Breast epithelium (tissue), 4 donors: ENCODE measurements at regions not wholly inside any gene's neighbourhood (a gene's known extent, or its start where the extent isn't known, plus 50 kb on each side); places are given as distances from the start of the nearest gene placed in this dataset.

ENCODE experiments used
- DNase-seq, 2 donors: peaks; one replicate each; pipeline ENCODE4 v3.0.0-alpha.2; 2019; ENCODE audit warnings: low spot score in 2 of 2
- H3K27ac ChIP-seq, 2 donors: fragments of 200-600 bp; sonication (generic) in 1 of 2; one replicate each; pipeline ENCODE4 v1.5.1; 2016 to 2019; ENCODE audit warnings: mild to moderate bottlenecking in 1 of 2
- H3K27me3 ChIP-seq, 2 donors: fragments of 200-600 bp; sonication (generic) in 1 of 2; one replicate each; pipeline versions ENCODE4 v1.5.1 to v1.6.0; 2017 to 2019; ENCODE audit warnings: control low read depth in 1 of 2, mild to moderate bottlenecking in 1 of 2
- H3K36me3 ChIP-seq: fragments of 200-600 bp; one replicate; pipeline ENCODE4 v1.5.1; 2019
- H3K4me1 ChIP-seq, 2 donors: fragments of 200-600 bp; sonication (generic); one replicate each; pipeline ENCODE4 v1.5.1; 2016 to 2019; ENCODE audit warnings: control low read depth in 1 of 2
- H3K4me3 ChIP-seq, 3 donors: fragments of 200-600 bp; sonication (generic); 1 replicate in 2 of 3; 2 replicates in 1 of 3; pipeline ENCODE4 v1.5.1; 2016 to 2019; ENCODE audit warnings: mild to moderate bottlenecking in 3 of 3, moderate library complexity in 2 of 3
- H3K9me3 ChIP-seq, 2 donors: fragments of 200-600 bp; sonication (generic) in 1 of 2; one replicate each; pipeline ENCODE4 v1.5.1; 2016 to 2019; ENCODE audit warnings: control low read depth in 1 of 2
- CTCF ChIP-seq, 3 donors: fragments of 450-650 bp; IDR thresholded peaks; one replicate each; pipeline ENCODE4 v1.5.1; 2016 to 2017; ENCODE audit warnings: antibody characterized with exemption in 3 of 3, mild to moderate bottlenecking in 3 of 3, moderate library complexity in 3 of 3
- POLR2A ChIP-seq: fragments of 450-650 bp; IDR thresholded peaks from one replicate; pipeline ENCODE4 v1.6.1; 2016; ENCODE audit warnings: antibody characterized with exemption, mild to moderate bottlenecking, moderate library complexity
- POLR2AphosphoS5 ChIP-seq, 3 donors: sonication (generic); formaldehyde crosslinking; IDR thresholded peaks; one replicate each; pipeline ENCODE4 v1.6.1; 2017; ENCODE audit warnings: antibody characterized with exemption in 3 of 3
- intact Hi-C: fragments of 100-400 bp; cut with DNase I; formaldehyde crosslinking; loops from one replicate; pipeline ENCODE4 v1.15.1; 2023; ENCODE audit warnings: low total_unique reads

- no peaks in the 10 kb centered on the region for H3K27me3 ChIP-seq
- no peak overlapping the region for H3K27ac ChIP-seq
- no peaks in the 10 kb centered on the region for H3K9me3 ChIP-seq
- no peak overlapping the region for H3K4me3 ChIP-seq
- TF ChIP-seq CTCF (IDR thresholded peaks at IDR 0.05) (no peak), POLR2A (no peak), POLR2AphosphoS5 (IDR thresholded peaks at IDR 0.05) (no peak)
- no peaks in the 10 kb centered on the region for H3K4me1 ChIP-seq
- intact Hi-C loops: no loop called here
- DNase-seq: no peak
- no peaks in the 10 kb centered on the region for H3K36me3 ChIP-seq
These were observed 98.3 kb upstream of the MAGI3 start for GRCh38 chr1:113291777-113292602.

GRCh38 chr1:113292603-113293255, 97.6 kb upstream of the MAGI3 start:
- Histone ChIP-seq H3K4me3 (no peak overlapping the region), H3K36me3 (no peaks in the 10 kb centered on the region), H3K27ac (no peak overlapping the region), H3K9me3 (no peaks in the 10 kb centered on the region), H3K27me3 (no peaks in the 10 kb centered on the region), H3K4me1 (no peaks in the 10 kb centered on the region)
- no peak for DNase-seq
- TF ChIP-seq POLR2A (no peak), CTCF (IDR thresholded peaks at IDR 0.05) (no peak), POLR2AphosphoS5 (IDR thresholded peaks at IDR 0.05) (no peak)
- intact Hi-C loops: no loop called here

GRCh38 chr1:113293256-113293626, 97.1 kb upstream of the MAGI3 start:
- no peaks in the 10 kb centered on the region for H3K27me3 ChIP-seq
- DNase-seq: no peak
- H3K4me3 ChIP-seq: no peak overlapping the region

GRCh38 chr1:113297749-113298148, 92.6 kb upstream of the MAGI3 start:
- DNase-seq: no peak
- H3K27ac ChIP-seq: no peak overlapping the region
- no peak for TF ChIP-seq POLR2AphosphoS5 (IDR thresholded peaks at IDR 0.05)
- no peak for TF ChIP-seq POLR2A
- TF ChIP-seq CTCF (IDR thresholded peaks at IDR 0.05): no peak
- intact Hi-C loops: no loop called here
- no peak overlapping the region for H3K4me3 ChIP-seq
- H3K27me3 ChIP-seq: no peaks in the 10 kb centered on the region
- H3K9me3 ChIP-seq: no peaks in the 10 kb centered on the region
- H3K36me3 ChIP-seq: no peaks in the 10 kb centered on the region
- H3K4me1 ChIP-seq: no peaks in the 10 kb centered on the region

More at GRCh38 chr1:113293256-113293626, 97.1 kb upstream of the MAGI3 start:
- no peaks in the 10 kb centered on the region for H3K36me3 ChIP-seq
- no peak overlapping the region for H3K27ac ChIP-seq
- no peaks in the 10 kb centered on the region for H3K4me1 ChIP-seq
- H3K9me3 ChIP-seq: no peaks in the 10 kb centered on the region
- intact Hi-C loops: no loop called here
- TF ChIP-seq CTCF (IDR thresholded peaks at IDR 0.05) (no peak), POLR2AphosphoS5 (IDR thresholded peaks at IDR 0.05) (no peak), POLR2A (no peak)

- H3K4me1 ChIP-seq: no peaks in the 10 kb centered on the region
- H3K9me3 ChIP-seq: no peaks in the 10 kb centered on the region
- no peak overlapping the region for H3K4me3 ChIP-seq
- no peak overlapping the region for H3K27ac ChIP-seq
- no peaks in the 10 kb centered on the region for H3K27me3 ChIP-seq
- no peak for DNase-seq
- TF ChIP-seq CTCF (IDR thresholded peaks at IDR 0.05) (no peak), POLR2AphosphoS5 (IDR thresholded peaks at IDR 0.05) (no peak), POLR2A (no peak)
- no peaks in the 10 kb centered on the region for H3K36me3 ChIP-seq
- intact Hi-C loops: no loop called here
These were observed 91.4 kb upstream of the MAGI3 start for GRCh38 chr1:113298941-113299340.
